Hematopoietic multipotent progenitor cell treated with erythropoietin and hydrocortisone succinate and interleukin-3 and kit ligand, for 8 days (in vitro differentiated cells): ENCODE measurements at regions not wholly inside any gene's neighbourhood (a gene's known extent, or its start where the extent isn't known, plus 50 kb on each side); places are given as distances from the start of the nearest gene placed in this dataset.
"Not testable (repeated sequence)": the region's sequence is repeated elsewhere in the genome, so short reads cannot be mapped to it uniquely, and the experiment has no call there.

Experiments used
- DNase-seq: peaks from one replicate; pipeline ENCODE4 v3.0.0-alpha.2; 2015

DNA sequence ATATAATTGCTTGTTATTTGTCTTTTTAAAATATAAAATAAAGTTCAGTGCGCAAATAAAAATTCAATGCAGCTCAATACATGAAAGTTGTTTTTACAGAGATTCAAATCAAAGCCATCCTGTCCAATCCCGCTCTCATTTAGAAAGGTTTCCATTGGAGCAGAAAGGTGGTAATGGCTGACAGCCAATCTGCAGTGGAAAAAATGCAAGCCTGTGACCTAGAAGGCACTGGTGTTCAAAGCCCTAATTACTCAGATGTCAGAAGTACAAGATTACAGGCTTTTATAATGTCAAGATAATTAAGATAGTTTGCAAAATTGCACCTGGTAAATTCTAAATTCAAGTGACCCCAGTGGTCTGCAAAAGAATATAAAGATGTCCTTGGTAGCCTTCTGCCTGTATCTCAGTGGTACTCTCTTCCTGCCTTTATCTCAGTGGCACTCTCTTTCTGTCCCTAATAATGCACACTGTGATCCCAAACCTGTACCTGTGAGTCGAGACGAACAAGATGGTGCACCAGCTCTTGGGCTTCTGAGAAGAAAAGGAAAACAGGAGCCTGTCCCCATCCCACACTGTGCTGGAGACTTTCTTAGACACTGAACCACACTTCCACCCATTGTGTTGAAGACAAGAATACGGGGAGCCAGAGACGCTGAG is 212.6 kb upstream of the FRG1 start:
- not testable (repeated sequence) for DNase-seq

DNA sequence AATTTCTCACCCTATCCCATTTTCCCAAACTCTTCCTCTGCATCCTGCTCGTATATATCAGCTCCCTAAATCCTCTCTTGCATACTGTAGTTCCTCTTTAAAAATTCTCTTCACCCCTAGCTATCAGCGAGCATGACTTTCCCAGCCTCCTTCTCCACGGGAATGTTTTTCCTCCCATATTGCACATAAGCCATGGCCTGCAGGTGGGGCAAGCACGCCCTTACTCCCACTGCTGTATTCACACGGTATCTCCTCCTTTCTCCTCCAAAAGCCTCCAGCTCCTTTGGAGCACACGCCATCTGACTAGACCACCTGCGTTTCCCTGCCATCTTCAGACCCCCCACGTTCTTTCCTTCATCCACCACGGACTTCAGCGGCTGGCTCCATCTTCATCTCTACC is 208.7 kb upstream of the FRG1 start:
- DNase-seq = not testable (repeated sequence)

DNA sequence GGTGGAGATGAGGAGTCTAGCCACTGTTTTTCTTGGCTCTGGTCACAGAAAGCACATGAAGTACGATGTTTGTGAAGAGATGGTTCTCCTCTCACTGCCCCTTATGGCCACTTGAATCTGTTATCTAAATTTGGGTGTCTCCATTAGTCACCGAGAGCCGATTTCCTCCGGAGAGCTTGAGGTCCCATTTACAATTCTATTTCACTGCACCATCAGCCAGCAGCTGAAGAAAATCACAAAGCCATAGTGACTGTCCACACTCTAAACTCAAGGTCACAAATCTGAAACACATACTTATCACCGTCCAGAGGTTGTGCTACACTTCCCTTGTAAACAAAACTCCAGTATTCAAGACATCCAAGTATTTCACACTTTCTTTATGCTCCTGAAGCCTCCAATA is 207.2 kb upstream of the FRG1 start:
- not testable (repeated sequence) for DNase-seq

DNA sequence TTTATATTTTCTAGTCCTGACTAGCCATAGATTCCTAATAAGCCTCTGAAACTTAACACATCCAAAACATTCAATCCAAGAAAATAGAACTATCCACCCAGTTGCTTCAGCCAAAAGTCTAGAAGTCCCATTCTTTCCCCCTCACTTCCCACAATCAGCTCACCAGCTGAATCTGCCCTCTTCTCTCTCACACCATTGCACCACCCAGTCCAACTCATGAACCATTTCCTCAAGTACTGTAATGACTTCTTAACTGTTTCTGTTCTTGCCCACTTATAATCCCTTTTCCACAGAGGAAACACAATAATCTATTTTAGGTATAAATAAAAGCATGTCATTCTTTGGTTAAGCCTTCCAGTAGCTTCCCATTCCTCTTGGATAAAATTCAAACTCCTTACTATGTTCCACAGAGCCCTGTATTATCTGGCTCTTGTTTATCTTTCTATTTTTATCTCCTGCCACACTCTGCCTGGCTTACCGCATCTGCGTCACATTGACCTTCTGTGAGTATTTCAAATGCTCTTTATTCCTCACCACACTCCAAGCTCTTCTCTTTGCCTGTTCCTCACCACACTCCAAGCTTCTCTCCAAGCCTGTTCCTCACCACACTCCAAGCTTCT is 205.9 kb upstream of the FRG1 start:
- DNase-seq = not testable (repeated sequence)

DNA sequence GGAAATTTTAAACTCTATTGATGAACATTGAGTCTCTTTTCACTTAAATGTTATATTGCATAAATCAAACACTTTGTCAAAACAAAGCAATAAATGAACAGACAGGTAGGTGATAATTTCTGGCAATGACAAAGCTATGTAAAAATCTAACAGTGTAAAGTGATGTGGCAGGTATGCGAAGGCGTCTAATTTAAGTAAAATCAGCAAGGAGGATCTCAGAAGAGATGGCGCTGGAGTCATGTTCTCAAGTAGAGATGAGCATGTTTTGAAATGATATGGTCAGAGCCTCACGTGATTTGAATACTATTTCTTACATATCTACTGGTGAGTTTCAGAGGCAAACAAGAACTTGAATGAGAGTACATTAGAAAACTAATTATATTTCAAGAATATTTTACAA is 204.0 kb upstream of the FRG1 start:
- not testable (repeated sequence) for DNase-seq

DNA sequence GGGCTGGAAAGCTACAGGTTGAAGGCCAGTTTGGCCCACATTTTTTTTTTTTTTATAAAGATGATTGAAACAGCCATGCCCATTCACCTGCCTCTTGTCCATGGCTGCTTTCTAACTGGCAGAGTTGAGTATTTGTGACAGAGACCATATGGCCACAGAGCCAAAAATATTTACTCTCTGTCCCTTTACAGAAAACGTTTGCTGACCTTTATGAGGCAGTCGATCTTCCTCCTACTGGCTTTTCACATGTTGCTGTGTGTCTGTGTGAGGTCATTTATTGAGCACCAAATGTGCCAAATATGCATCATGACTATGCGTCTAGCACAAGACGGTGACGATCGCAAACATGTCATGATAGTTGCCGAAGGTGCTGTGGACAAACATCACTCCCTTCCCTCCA is 200.6 kb upstream of the FRG1 start:
- DNase-seq = not testable (repeated sequence)

DNA sequence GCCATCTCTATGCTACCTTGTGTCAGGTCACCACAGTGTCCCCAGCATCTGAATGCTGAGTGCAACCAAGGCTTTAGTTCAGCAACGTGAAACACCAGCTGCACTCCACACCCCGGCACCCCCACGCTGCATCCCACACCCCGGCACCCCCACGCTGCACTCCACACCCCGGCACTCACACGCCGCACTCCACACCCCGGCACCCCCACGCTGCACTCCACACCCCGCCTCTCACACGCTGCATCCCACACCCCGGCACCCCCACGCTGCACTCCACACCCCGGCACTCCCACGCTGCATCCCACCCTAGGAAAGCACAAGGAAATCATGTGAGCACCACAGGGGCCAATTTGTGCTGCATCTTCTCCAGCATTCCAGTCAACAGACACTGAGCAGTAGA is 199.8 kb upstream of the FRG1 start:
- no peak for DNase-seq

DNA sequence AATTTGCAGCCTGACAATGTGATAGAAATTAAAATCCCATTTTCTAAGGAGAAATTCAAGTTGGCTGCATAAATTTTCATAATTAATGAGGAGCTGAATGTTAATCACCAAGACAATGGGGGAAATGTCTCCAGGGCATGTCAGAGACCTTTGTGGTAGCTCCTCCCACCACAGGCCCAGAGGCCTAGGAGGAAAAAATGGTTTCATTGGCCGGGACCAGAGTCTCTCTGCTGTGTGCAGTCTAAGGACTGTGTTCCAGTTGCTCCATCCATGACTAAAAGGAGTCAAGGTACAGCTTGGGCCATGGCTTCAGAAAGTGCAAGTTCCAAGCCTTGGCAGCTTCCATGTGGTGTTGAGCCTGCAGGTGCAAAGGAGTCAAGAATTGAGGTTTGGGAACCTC is 187.6 kb upstream of the FRG1 start:
- DNase-seq = not testable (repeated sequence)

DNA sequence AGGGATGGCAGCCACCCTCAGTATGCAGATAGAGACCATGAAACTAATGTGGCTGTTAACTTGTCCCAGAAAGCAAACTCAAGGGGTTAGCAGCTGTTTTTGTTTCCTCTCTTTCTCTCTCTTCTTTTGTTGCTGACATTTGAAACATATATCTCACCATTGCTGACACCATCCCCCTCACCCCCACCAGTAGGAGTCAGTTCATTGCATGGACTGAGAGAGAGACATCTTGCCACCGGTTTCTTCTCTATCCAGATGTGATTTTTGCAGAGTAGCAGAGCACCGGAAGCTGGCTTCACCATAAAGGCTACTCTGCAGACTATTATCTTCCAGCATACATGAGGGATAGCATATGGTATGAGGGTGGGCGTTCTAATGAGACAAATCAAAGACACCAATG is 177.1 kb upstream of the FRG1 start:
- no peak for DNase-seq

DNA sequence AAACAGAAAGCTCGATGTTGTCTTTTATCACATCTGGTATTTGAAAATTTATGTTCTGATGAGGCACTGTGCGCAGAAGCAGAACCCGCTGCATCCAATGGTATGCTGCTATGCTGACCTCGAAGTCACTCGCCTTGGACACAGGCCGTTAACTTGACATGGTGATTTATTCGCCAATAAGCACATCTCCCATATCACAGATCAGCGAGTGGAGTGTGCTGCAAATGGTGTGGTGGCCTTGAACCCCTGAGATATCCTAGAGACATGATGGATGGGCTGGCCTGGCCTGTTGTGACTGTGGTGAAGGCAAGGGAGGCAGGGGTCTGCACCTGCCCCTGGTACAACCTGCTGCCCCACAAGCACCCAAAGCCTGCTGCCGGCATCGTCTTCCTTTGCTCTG is 175.4 kb upstream of the FRG1 start:
- no peak for DNase-seq

DNA sequence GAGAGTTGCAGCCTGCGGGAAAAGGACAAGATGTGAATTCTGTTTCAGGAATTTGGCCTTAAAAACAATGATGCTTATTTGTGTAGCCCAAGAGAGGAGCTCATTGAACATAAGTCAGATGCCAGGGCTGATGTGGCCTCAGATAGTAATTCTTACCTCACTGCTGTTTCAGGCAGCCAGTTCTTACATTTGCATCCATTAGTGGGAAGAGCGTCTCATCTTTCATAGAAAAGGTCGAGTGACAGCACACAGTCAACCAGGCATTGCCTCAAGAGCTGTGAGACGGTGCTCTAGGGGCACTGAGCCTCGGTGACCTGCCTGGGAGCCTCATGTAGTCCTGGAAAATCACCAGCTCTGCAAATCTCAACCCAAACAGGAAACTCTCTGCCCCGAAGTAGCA is 174.9 kb upstream of the FRG1 start:
- DNase-seq = no peak

DNA sequence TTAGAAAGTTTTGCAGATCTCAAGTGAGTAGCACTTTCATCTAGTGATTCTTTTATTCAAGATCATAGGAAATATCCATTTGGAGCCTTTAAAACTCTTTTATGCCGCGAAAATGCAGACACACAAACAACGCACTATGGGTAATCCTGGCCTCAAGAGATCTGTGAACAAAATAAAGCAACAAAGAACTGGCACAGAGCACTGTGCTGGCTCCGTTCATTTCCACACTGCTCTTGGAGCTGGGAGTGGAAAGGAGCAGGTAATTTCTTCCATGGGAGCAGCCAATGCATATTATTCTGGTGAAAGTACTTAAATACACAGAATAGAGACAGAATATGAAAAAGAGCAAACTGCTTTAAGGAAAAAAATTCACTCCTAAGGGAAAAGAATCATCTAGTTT is 172.7 kb upstream of the FRG1 start:
- DNase-seq = no peak

DNA sequence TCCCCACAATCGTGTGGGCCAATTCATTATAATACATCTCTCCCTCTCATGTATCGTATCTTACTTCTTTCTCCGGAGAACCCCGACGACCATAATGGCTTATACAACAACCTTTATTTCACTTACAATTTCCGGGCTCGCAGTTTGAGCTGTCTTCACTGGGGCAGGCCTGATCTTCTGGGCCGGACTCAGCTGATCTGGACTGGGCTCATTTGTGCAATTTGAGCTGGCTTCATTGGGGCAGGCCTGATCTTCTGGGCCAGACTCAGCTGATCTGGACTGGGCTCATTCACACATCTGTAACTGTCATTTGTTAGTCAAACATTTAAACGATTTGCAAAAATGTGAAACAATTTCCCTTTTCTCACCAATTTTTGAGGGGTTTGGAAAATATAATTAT is 171.5 kb upstream of the FRG1 start:
- DNase-seq = no peak

DNA sequence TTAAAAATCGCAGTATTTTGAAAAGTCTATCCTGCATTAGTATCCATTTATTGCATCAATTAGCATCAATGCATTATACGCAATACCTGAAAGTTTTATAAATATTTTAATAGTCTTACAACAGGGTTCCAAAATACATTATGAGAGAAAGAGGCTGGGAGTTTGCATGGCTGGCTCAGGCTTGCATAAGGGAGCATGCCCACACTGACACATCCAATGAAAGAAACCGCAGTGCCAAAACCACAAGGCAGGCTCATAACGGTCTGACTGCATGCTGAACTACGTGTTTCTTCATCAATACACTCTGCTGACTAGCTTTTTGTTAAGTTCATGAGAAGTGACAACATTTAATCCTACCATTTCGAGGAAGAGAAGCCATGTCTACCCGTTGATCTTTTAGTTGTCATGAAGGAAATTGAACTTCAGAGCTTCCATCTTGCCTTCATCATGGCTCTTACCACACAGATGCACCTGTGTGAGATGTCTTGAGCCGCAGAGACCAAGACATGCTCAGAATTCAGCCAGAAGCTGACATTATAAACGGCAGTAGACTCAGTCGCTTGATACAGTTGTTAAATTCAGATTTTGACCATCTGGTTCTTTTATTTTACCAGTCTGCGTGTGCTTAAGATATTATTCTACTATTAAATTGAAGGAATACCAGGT is 168.8 kb upstream of the FRG1 start:
- no peak for DNase-seq

DNA sequence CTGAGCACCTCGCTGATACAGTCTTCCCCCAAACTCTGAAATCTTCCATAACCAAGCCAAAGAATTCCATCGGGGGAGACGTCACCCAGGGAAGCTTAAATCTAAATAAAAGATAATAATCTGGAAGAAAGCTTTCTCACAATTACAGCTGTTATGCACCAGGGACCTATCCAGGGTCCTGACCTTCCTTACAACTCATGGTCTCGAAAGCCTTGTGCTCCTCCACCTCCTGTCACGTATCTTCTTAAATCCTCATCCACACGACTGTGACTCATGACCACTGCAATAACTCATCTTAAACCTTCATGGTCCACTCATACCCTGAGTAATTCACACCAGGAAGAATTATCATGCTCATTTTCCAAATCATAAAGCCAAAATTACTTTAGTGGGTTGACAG is 166.8 kb upstream of the FRG1 start:
- DNase-seq = no peak

DNA sequence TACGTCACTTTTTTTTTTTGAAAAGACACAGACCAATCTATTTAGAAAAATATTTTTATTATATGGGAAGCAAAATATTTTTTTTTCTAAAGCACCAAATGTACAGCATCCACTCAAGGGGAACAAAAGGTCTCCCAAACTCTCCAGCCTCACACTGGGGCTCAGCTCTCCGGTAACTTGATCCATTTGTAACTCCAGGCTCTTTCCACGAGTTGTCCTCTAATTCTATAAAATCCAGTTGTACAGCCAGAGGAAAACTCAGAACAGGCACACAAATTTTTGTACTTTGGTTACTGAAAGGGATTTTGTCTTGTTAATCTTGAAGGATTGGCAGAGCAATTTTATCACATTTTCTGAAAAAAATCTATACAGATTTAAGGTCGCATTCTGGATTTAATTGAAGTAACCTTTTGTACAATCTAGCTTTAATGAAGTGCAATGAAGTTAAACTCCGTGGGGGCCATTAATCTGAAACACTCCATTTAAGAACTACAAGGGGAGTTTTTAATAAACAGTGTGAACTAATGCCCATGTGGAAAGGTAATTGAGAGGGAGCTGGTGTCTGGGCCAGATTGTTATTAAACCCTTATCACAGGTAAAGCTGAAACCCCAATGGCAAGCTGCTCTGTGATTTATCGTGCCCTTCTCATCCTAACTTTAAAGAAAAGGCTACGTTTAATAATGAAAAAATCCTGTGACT is 161.2 kb upstream of the FRG1 start:
- no peak for DNase-seq

DNA sequence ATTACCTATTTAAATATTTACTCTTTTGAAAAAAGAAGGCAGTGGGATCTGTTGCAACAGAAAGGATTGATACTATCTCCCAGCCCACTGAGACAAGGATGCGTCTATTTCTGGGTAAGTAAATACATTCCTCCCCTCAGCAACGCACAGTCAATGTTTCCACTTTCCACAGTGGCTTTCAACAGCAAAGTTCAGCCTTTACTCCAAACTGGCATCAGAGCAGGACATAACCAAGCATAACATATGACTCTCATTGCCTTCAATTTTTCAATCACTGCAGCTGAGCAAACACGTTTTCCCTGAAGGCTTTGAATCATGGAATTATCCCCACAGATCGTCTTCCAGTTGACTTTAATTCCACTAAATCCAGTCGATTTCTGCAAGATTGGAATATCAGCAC is 160.3 kb upstream of the FRG1 start:
- DNase-seq = no peak

DNA sequence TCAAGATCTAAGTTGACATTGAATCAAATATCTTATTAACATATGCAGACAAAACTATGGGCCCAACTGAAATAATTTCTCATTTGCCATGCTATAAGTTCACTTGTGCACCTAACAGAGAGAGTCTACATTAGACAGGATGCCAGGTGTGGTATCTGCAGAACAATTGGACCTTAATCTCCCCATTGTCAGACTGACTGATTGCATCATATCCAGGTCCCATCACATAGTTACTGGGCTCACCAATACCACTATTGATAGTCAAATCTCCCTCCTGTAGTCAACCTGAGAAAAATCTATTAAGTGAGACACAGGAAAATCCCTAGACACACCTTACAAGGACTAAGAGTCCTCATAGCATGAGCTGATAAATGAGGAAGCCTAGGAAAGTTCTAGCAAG is 156.0 kb upstream of the FRG1 start:
- DNase-seq = no peak

DNA sequence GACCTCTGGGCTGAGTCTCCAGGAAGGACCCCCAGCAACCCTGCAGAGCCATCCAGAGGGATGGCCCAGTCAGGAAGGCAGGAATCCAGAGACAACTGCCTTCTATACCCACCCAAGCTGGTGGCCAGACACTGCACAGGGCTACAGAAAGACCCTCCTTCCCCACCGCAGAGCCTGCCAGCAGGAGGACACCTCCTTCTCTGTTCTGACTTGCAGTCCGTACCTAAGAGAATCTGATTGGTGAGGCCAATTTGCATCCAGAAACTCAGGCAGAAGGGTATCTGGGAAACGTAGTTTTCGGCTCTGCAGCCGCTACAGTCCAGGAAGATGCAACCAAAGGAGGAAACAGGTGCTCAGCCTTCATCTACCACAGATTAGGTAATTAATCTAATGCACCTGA is 155.4 kb upstream of the FRG1 start:
- no peak for DNase-seq

DNA sequence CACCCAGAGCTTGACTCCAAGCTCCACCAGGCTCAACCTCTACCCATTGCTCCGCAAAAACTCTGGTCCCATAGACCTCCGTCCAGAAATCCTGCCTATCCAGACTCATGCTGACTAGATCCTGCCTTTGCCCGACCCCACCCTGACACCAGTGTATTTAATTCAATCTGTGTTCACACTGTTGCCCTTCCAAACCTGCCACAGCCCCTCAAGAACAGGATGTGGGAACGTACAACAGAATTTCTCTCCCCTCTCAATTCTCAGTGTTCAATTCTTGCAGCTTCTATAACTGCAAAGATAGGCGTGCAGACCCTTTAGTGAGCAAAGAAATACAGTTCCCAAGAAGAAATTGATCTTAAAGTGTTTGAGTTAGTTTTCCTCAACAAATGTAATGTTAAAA is 154.2 kb upstream of the FRG1 start:
- no peak for DNase-seq

DNA sequence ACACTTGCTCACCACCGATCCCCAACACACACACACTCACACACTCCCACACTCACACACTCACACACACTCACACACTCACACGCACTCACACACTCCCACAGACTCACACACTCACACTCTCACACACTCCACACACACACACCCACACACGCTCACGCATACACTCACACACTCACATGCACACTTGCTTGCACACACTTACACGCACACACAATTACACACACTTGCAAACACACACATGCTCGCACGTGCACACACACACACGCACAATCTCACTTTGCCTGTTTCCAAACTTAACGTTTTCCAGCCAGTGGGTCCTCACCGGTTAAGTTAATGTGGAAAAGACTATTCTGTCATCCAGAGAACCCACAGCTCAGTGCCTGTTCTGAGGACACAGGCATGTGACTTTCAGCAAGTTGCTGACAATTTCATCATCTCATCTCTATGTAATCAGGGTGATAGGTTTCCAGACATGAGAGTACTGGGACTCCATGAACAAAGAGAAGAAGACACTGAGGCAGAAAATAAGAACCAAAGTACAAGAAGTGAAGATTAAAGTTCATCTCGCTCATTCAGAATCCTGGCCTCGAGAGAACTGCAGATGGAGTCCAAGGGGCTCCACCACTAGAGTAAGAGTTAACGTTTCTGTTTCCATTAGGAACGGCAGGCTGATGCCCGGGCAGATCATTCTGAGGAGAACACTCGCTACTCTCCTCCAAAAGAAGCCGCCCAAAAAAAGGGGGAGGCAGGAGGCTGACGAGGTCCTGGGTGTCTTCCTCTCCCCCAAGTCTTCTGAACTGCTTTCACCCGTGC is 153.2 kb upstream of the FRG1 start:
- DNase-seq = no peak

DNA sequence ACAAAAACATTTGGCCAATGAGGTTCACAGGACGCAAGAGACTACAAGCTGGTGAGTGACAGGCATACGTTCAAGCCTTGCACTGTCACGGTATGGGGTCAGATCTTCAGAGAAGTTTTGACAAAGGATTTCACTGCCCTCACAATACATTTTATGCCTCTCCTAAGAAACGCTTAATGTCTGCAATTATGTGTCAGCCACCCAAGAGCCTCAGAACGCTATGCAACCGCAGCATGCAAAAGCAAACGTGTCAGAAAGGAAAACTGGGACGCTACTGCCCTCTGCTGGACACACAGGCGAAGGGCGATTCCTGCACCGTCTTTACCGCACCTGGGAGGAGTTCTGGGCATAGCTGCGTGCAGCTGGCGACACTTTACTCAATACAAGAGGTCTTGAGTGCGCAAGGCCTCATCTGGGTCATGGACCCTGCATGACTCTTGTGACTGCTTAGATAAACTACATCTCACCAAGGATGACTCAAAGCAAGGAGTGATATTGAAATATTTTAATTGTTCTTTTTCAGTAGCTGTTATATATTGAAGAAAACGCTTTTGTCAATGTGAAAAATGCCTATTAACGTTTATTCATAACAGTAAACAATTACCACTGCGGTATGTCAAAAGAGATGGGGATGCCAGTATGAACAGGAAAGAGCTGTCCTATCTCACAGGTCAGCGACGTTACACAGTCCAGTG is 147.6 kb upstream of the FRG1 start:
- peak; percentile 77 for DNase-seq
